ENCODE measurements at regions not wholly inside any gene's neighbourhood (a gene's known extent, or its start where the extent isn't known, plus 50 kb on each side); places are given as distances from the start of the nearest gene placed in this dataset.

- Histone ChIP-seq H3K4me3 (no peak overlapping the region), H3K4me1 (replicated peaks in 1 of 2) (no peaks in the 10 kb centered on the region), H3K9me3 (replicated peaks in 1 of 3) (no peaks in the 10 kb centered on the region), H3K36me3 (replicated peaks in 1 of 2) (no peaks in the 10 kb centered on the region), H3K27ac (no peak overlapping the region), H3K27me3 (peaks cover 11% of the 10 kb centered on the region)
- intact Hi-C loops (cut with DNase I), result no loop called here
- no peak for TF ChIP-seq POLR2A (IDR thresholded peaks at IDR 0.05)
- no peak for TF ChIP-seq CTCF (IDR thresholded peaks at IDR 0.05)
- DNase-seq, result no peak
- WGBS, 4 donors, result 77 to 86% (median 83%) methylated on average over 1 to 3 of the region's 3 CpGs
Observed at GRCh38 chr6:27100921-27101320, 146.6 kb upstream of the PRSS16 start.

- Histone ChIP-seq H3K4me3 (no peak overlapping the region), H3K9me3 (replicated peaks in 1 of 3) (no peaks in the 10 kb centered on the region), H3K27me3 (peaks cover 2% of the 10 kb centered on the region), H3K27ac (no peak overlapping the region), H3K4me1 (replicated peaks in 1 of 2) (no peaks in the 10 kb centered on the region), H3K36me3 (replicated peaks in 1 of 2) (no peaks in the 10 kb centered on the region)
- no peak for TF ChIP-seq POLR2A (IDR thresholded peaks at IDR 0.05)
- no peak for TF ChIP-seq CTCF (IDR thresholded peaks at IDR 0.05)
- DNase-seq, result no peak
- WGBS, 4 donors, result 61 to 78% (median 71%) methylated on average over 3 of the region's 3 CpGs
- intact Hi-C loops (cut with DNase I), result no loop called here
Observed at GRCh38 chr6:27101824-27102223, 145.7 kb upstream of the PRSS16 start.

- DNase-seq, result no peak
- Histone ChIP-seq H3K27ac (no peak overlapping the region), H3K27me3 (no peaks in the 10 kb centered on the region), H3K4me3 (no peak overlapping the region), H3K9me3 (replicated peaks in 1 of 3) (no peaks in the 10 kb centered on the region), H3K36me3 (replicated peaks in 1 of 2) (no peaks in the 10 kb centered on the region), H3K4me1 (replicated peaks in 1 of 2) (no peaks in the 10 kb centered on the region)
- intact Hi-C loops (cut with DNase I), result no loop called here
- no peak for TF ChIP-seq CTCF (IDR thresholded peaks at IDR 0.05)
- no peak for TF ChIP-seq POLR2A (IDR thresholded peaks at IDR 0.05)
- WGBS, 4 donors, result 78 to 88% (median 83%) methylated on average over 3 of the region's 3 CpGs
Observed at GRCh38 chr6:27106382-27106781, 141.1 kb upstream of the PRSS16 start.

GRCh38 chr6:27111743-27112142 lies 135.8 kb upstream of the PRSS16 start:
- H3K4me1 ChIP-seq (replicated peaks in 1 of 2), result no peaks in the 10 kb centered on the region
- no peak overlapping the region for H3K27ac ChIP-seq
- TF ChIP-seq CTCF (IDR thresholded peaks at IDR 0.05) (no peak), POLR2A (IDR thresholded peaks at IDR 0.05) (no peak)
- DNase-seq, result no peak
- H3K4me3 ChIP-seq, result no peak overlapping the region
- H3K36me3 ChIP-seq (replicated peaks in 1 of 2), result no peaks in the 10 kb centered on the region
- H3K27me3 ChIP-seq, result no peaks in the 10 kb centered on the region
- 71 to 79% (median 76%) methylated on average over 2 of the region's 2 CpGs for WGBS, 4 donors
- no peaks in the 10 kb centered on the region for H3K9me3 ChIP-seq (replicated peaks in 1 of 3)
- intact Hi-C loops (cut with DNase I), result no loop called here

All from adrenal gland (tissue), 9 donors.